ENCODE measurements at regions not wholly inside any gene's neighbourhood (a gene's known extent, or its start where the extent isn't known, plus 50 kb on each side); places are given as distances from the start of the nearest gene placed in this dataset.

GRCh38 chr19:28744014-28744413, 468.9 kb downstream of the UQCRFS1 start:
- Mint-ChIP-seq H3K4me1 (peaks cover 18 to 20% of the 10 kb centered on the region in 2 experiments), H3K4me3 (no peak overlapping the region), H3K36me3 (ENCODE audit: insufficient read depth in 1 of 3, low read depth in 3 of 3) (peaks cover 0 to 3% (median 0%) of the 10 kb centered on the region in 3 experiments; a peak in 2 of 7 replicates), H3K27me3 (ENCODE audit: low read depth) (no peaks in the 10 kb centered on the region), H3K9me3 (peaks cover 2 to 4% of the 10 kb centered on the region in 2 experiments; a peak in 3 of 5 replicates), H3K27ac (no peak overlapping the region)
- Histone ChIP-seq H3K79me2 (ENCODE audit: insufficient read depth, low read length) (no peaks in the 10 kb centered on the region), H2BK12ac (ENCODE audit: insufficient read length, low read depth, low read length) (no peak overlapping the region), H3K27ac (ENCODE audit: insufficient read length, low read depth, low read length) (no peak overlapping the region), H3K18ac (ENCODE audit: insufficient read length, low read depth, low read length) (no peak overlapping the region), H2AK5ac (ENCODE audit: insufficient read length, low read length) (no peak overlapping the region), H3K79me1 (ENCODE audit: insufficient read depth, low read depth, low read length, poor library complexity, severe bottlenecking) (no peaks in the 10 kb centered on the region), H4K5ac (ENCODE audit: insufficient read length, low read depth, low read length) (no peak overlapping the region), H2BK5ac (ENCODE audit: insufficient read length, low read length) (no peak overlapping the region), H2BK20ac (ENCODE audit: low read depth, low read length, poor library complexity, severe bottlenecking) (no peak overlapping the region), H3K4me1 (ENCODE audit: insufficient read depth, low read length) (no peaks in the 10 kb centered on the region), H2BK15ac (ENCODE audit: low read depth, low read length) (no peak overlapping the region), H3K56ac (ENCODE audit: insufficient read length, low read depth, low read length) (no peak overlapping the region), H4K91ac (ENCODE audit: insufficient read length, low read depth, low read length) (no peak overlapping the region), H3K9me3 (ENCODE audit: control insufficient read depth, low read depth, low read length) (no peaks in the 10 kb centered on the region), H3K14ac (ENCODE audit: insufficient read depth, low read length) (no peak overlapping the region), H3K23me2 (ENCODE audit: insufficient read length, low read depth, low read length, poor library complexity, severe bottlenecking) (no peaks in the 10 kb centered on the region), H3T11ph (ENCODE audit: low read length) (no peak overlapping the region), H3K4ac (ENCODE audit: low read depth, low read length) (no peak overlapping the region), H4K20me1 (ENCODE audit: control insufficient read depth, insufficient read depth, insufficient read length) (no peaks in the 10 kb centered on the region), H3K27me3 (ENCODE audit: insufficient read depth, low read length) (no peaks in the 10 kb centered on the region), H3K4me2 (ENCODE audit: insufficient read depth, insufficient read length, low read length) (no peak overlapping the region), H4K8ac (replicated peaks; ENCODE audit: insufficient read length, low read depth, low read length) (no peak overlapping the region), H2AFZ (ENCODE audit: low read length) (no peak overlapping the region), H3K23ac (ENCODE audit: insufficient read length, low read depth, low read length) (no peak overlapping the region), H3K9ac (ENCODE audit: extremely low read depth, insufficient read length, low read length) (no peak overlapping the region), H2BK120ac (ENCODE audit: low read depth, low read length, poor library complexity, severe bottlenecking) (no peak overlapping the region)
- no peak for DNase-seq
- no peak for TF ChIP-seq CTCF (conservative IDR thresholded peaks at IDR 0.05)
